ENCODE measurements at regions not wholly inside any gene's neighbourhood (a gene's known extent, or its start where the extent isn't known, plus 50 kb on each side); places are given as distances from the start of the nearest gene placed in this dataset.

DNA sequence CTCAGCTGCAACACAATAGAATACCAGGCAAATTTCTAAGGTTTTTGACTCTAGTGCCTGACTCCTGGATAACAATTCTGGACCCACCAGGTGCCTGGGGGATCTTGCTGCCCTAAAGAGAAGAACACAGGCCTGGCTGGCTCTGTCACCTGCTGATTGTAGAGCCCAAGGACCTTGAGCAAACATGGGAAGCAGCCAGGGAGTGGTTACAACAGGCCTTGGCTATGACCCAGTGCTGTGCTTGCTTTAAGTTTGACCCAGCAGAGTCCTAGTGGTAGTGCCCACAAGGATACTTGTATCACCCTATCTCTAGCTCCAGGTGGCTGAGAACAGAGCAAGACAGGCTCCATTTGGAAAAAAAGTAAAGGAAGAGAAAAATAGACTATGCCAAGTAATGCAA, 176.8 kb upstream of the DCAF12L2 start:
- TF ChIP-seq, protein P1, sequence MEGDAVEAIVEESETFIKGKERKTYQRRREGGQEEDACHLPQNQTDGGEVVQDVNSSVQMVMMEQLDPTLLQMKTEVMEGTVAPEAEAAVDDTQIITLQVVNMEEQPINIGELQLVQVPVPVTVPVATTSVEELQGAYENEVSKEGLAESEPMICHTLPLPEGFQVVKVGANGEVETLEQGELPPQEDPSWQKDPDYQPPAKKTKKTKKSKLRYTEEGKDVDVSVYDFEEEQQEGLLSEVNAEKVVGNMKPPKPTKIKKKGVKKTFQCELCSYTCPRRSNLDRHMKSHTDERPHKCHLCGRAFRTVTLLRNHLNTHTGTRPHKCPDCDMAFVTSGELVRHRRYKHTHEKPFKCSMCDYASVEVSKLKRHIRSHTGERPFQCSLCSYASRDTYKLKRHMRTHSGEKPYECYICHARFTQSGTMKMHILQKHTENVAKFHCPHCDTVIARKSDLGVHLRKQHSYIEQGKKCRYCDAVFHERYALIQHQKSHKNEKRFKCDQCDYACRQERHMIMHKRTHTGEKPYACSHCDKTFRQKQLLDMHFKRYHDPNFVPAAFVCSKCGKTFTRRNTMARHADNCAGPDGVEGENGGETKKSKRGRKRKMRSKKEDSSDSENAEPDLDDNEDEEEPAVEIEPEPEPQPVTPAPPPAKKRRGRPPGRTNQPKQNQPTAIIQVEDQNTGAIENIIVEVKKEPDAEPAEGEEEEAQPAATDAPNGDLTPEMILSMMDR (IDR thresholded peaks at IDR 0.05), result no peak
- TF ChIP-seq POLR2A (IDR thresholded peaks at IDR 0.05), result no peak
- Histone ChIP-seq H3K4me1 (replicated peaks in 1 of 2) (no peaks in the 10 kb centered on the region), H3K27ac (no peak overlapping the region), H3K36me3 (replicated peaks in 1 of 2) (no peaks in the 10 kb centered on the region), H3K9me3 (replicated peaks in 1 of 3) (no peaks in the 10 kb centered on the region), H3K27me3 (no peaks in the 10 kb centered on the region), H3K4me3 (no peak overlapping the region)
- peak in 1 of 7 donors; percentile 1 for DNase-seq
- intact Hi-C loops (cut with DNase I), result no loop called here

DNA sequence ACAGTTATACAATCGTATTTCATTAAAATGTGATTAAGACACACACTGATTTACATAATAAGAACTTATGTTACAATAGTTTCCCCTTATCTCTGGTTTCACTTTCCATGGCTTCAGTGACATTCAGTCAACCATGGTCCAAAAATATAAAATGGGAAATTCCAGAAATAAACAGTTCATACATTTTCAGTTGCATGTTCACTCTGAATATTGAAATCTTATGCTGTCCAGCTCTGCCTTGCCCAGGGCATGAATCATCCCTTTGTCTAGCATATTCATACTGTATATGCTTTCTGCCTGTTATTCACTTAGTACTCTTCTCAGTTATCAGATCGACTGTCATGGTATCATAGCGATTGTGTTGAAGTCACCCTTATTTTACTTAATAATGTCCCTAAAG, 173.8 kb upstream of the DCAF12L2 start:
- H3K9me3 ChIP-seq (replicated peaks in 1 of 3), result no peaks in the 10 kb centered on the region
- no peak overlapping the region for H3K4me3 ChIP-seq
- no peaks in the 10 kb centered on the region for H3K36me3 ChIP-seq (replicated peaks in 1 of 2)
- DNase-seq, result no peak
- H3K4me1 ChIP-seq (replicated peaks in 1 of 2), result no peaks in the 10 kb centered on the region
- no peak overlapping the region for H3K27ac ChIP-seq
- 60 to 65% (median 63%) methylated on average over 3 of the region's 3 CpGs for WGBS, 4 donors
- intact Hi-C loops (cut with DNase I), result no loop called here
- H3K27me3 ChIP-seq, result no peaks in the 10 kb centered on the region
- no peak for TF ChIP-seq POLR2A (IDR thresholded peaks at IDR 0.05)
- TF ChIP-seq, protein P1 (IDR thresholded peaks at IDR 0.05), result no peak

DNA sequence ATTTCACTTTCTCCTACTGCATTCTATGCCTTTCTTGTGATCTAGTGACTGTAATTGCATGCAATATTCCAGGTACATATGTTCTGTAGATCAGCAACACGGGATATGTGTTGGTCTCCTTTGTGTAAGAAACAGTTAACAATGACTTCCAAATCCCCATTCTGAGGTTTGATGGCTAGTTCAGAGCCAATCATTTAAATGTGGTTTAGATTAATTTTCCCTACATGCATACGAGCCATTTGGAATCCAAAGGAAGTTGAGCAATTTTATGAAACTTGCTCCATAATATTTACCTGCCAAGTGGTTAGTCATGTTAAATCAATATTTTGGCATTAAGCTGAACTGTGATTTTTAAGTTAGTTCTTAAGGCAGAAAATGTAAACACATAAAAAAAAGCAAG, 172.8 kb upstream of the DCAF12L2 start:
- Histone ChIP-seq H3K9me3 (replicated peaks in 1 of 3) (no peaks in the 10 kb centered on the region), H3K4me1 (replicated peaks in 1 of 2) (no peaks in the 10 kb centered on the region), H3K27ac (no peak overlapping the region), H3K27me3 (no peaks in the 10 kb centered on the region), H3K36me3 (replicated peaks in 1 of 2) (no peaks in the 10 kb centered on the region), H3K4me3 (no peak overlapping the region)
- intact Hi-C loops (cut with DNase I), result no loop called here
- no peak for DNase-seq
- WGBS, 4 donors, result 36 to 53% (median 49%) methylated on average over 2 of the region's 2 CpGs
- TF ChIP-seq, protein P1 (IDR thresholded peaks at IDR 0.05), result no peak
- no peak for TF ChIP-seq POLR2A (IDR thresholded peaks at IDR 0.05)

DNA sequence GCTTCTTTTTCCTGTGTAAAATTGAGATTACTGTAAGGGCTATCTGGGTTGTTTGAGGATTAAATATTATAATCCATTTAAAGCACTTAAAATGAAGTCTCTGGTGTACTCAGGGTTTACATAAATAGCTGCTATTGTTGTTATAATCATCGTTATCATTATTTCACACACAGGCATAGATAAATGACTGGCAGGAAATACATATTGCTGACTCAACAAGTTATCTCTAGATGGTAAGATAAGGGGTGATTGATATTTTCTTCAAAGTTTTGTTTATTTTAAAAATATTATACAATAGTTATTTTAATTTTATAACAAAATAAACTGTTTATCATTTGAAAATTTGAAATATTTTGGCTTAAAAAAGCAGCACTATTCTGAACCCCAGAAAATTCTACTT, 134.3 kb upstream of the DCAF12L2 start:
- H3K27me3 ChIP-seq, result no peaks in the 10 kb centered on the region
- TF ChIP-seq, protein P1 (IDR thresholded peaks at IDR 0.05), result no peak
- TF ChIP-seq POLR2A (IDR thresholded peaks at IDR 0.05), result no peak
- no peaks in the 10 kb centered on the region for H3K36me3 ChIP-seq (replicated peaks in 1 of 2)
- WGBS, 4 donors, result 13 to 30% (median 22%) methylated on average over 1 of the region's 1 CpG
- intact Hi-C loops (cut with DNase I), result no loop called here
- DNase-seq, result no peak
- no peaks in the 10 kb centered on the region for H3K9me3 ChIP-seq (replicated peaks in 1 of 3)
- no peak overlapping the region for H3K4me3 ChIP-seq
- no peak overlapping the region for H3K27ac ChIP-seq
- H3K4me1 ChIP-seq (replicated peaks in 1 of 2), result no peaks in the 10 kb centered on the region
